WI38 (cell line): ENCODE measurements at regions not wholly inside any gene's neighbourhood (a gene's known extent, or its start where the extent isn't known, plus 50 kb on each side); places are given as distances from the start of the nearest gene placed in this dataset.

Experiments used
- H3K4me3 ChIP-seq: 2 replicates; pipeline ENCODE4 v1.5.1; 2011; ENCODE audit warnings: low read depth, mild to moderate bottlenecking, control low read depth, low read length
- CTCF ChIP-seq: IDR thresholded peaks from 2 replicates; pipeline ENCODE4 v1.5.1; 2012; ENCODE audit warnings: low read depth, mild to moderate bottlenecking, control low read depth, low read length

- TF ChIP-seq CTCF, result no peak
- no peak overlapping the region for H3K4me3 ChIP-seq
Measured at GRCh38 chr18:25433590-25433989, 81.6 kb upstream of the ZNF521 start.

- no peak for TF ChIP-seq CTCF
- H3K4me3 ChIP-seq, result no peak overlapping the region
Measured at GRCh38 chr18:25425024-25425423, 73.1 kb upstream of the ZNF521 start.

- no peak overlapping the region for H3K4me3 ChIP-seq
- TF ChIP-seq CTCF, result no peak
Measured at GRCh38 chr18:25423760-25424159, 71.8 kb upstream of the ZNF521 start.

GRCh38 chr18:25423267-25423666 lies 71.3 kb upstream of the ZNF521 start:
- no peak overlapping the region for H3K4me3 ChIP-seq
- TF ChIP-seq CTCF, result no peak

GRCh38 chr18:25422230-25422629 lies 70.3 kb upstream of the ZNF521 start:
- no peak overlapping the region for H3K4me3 ChIP-seq
- no peak for TF ChIP-seq CTCF

- TF ChIP-seq CTCF, result no peak
- no peak overlapping the region for H3K4me3 ChIP-seq
Measured at GRCh38 chr18:25420077-25420825, 68.3 kb upstream of the ZNF521 start.

- no peak overlapping the region for H3K4me3 ChIP-seq
- TF ChIP-seq CTCF, result no peak
Measured at GRCh38 chr18:25416374-25416773, 64.4 kb upstream of the ZNF521 start.
